GM19455 (cell line): ENCODE measurements at regions not wholly inside any gene's neighbourhood (a gene's known extent, or its start where the extent isn't known, plus 50 kb on each side); places are given as distances from the start of the nearest gene placed in this dataset.

ENCODE experiments used
- ATAC-seq: cut with Tn5 transposase; IDR thresholded peaks from one replicate; pipeline ENCODE4 v1.9.1; 2021; ENCODE audit not compliant: unreplicated experiment

GRCh38 chr3:98969295-98969694, 67.8 kb upstream of the DCBLD2 start:
- no peak for ATAC-seq

GRCh38 chr3:98968824-98969223, 67.3 kb upstream of the DCBLD2 start:
- no peak for ATAC-seq

GRCh38 chr3:98968347-98968746, 66.9 kb upstream of the DCBLD2 start:
- ATAC-seq, result no peak

- ATAC-seq, result no peak
Measured at GRCh38 chr3:98967758-98968157, 66.3 kb upstream of the DCBLD2 start.

GRCh38 chr3:98966862-98967546, 65.5 kb upstream of the DCBLD2 start:
- ATAC-seq, result no peak

- no peak for ATAC-seq
Measured at GRCh38 chr3:98966434-98966833, 64.9 kb upstream of the DCBLD2 start.

- ATAC-seq, result no peak
Measured at GRCh38 chr3:98964784-98965183, 63.3 kb upstream of the DCBLD2 start.

GRCh38 chr3:98963546-98963945, 62.1 kb upstream of the DCBLD2 start:
- ATAC-seq, result no peak

- ATAC-seq, result no peak
Measured at GRCh38 chr3:98962951-98963350, 61.5 kb upstream of the DCBLD2 start.

GRCh38 chr3:98962189-98962930, 60.9 kb upstream of the DCBLD2 start:
- ATAC-seq, result no peak

- ATAC-seq, result no peak
Measured at GRCh38 chr3:98961161-98962155, 60.0 kb upstream of the DCBLD2 start.

GRCh38 chr3:98957681-98958080, 56.2 kb upstream of the DCBLD2 start:
- ATAC-seq, result no peak

GRCh38 chr3:98956008-98956407, 54.5 kb upstream of the DCBLD2 start:
- no peak for ATAC-seq

GRCh38 chr3:98954791-98955604, 53.5 kb upstream of the DCBLD2 start:
- ATAC-seq, result no peak

- ATAC-seq, result no peak
Measured at GRCh38 chr3:98954242-98954641, 52.7 kb upstream of the DCBLD2 start.

GRCh38 chr3:98952404-98952803, 50.9 kb upstream of the DCBLD2 start:
- ATAC-seq, result no peak
